ENCODE measurements at regions not wholly inside any gene's neighbourhood (a gene's known extent, or its start where the extent isn't known, plus 50 kb on each side); places are given as distances from the start of the nearest gene placed in this dataset.

- no peak for DNase-seq
Measured at GRCh38 chr5:33369485-33370465, 71.0 kb upstream of the TARS1 start.

- no peak for DNase-seq
Measured at GRCh38 chr5:33370466-33370859, 70.3 kb upstream of the TARS1 start.

GRCh38 chr5:33371660-33372059 is 69.1 kb upstream of the TARS1 start:
- DNase-seq = no peak

- DNase-seq = no peak
Measured at GRCh38 chr5:33372721-33373472, 67.9 kb upstream of the TARS1 start.

- DNase-seq = no peak
Measured at GRCh38 chr5:33375900-33376299, 64.9 kb upstream of the TARS1 start.

- DNase-seq = no peak
Measured at GRCh38 chr5:33379757-33380156, 61.0 kb upstream of the TARS1 start.

GRCh38 chr5:33381243-33381642 is 59.5 kb upstream of the TARS1 start:
- DNase-seq = no peak

Data from hypothalamus (tissue), 51 donors.